A673 (cell line): ENCODE measurements at regions not wholly inside any gene's neighbourhood (a gene's known extent, or its start where the extent isn't known, plus 50 kb on each side); places are given as distances from the start of the nearest gene placed in this dataset.

Experiments
- BruUV-seq: library from RNA; stranded (reverse); fragments of 400-500 nt; replicated peaks from 2 replicates; lab custom pipeline; 2021; lab: Mats Ljungman, UMichigan
- CTCF ChIA-PET: fragments of 300-600 bp; sonication (Branson Sonifier 250); formaldehyde crosslinking; loops from one replicate; lab custom pipeline; 2022; ENCODE audit warnings: antibody characterized with exemption; lab: Charles Lee
- POLR2A ChIA-PET: fragments of 300-600 bp; sonication (Branson Sonifier 250); formaldehyde crosslinking; loops from one replicate; lab custom pipeline; 2022; ENCODE audit warnings: antibody characterized with exemption; ENCODE audit not compliant: low non-redundant PET; lab: Charles Lee
- DNase-seq: peaks from one replicate; pipeline ENCODE4 v3.0.0-alpha.2; 2015; ENCODE audit warnings: low spot score
- H3K27ac ChIP-seq: fragments of 200-600 bp; sonication (generic); 2 replicates; pipeline ENCODE4 v1.5.1; 2016; ENCODE audit warnings: mixed run types, low read depth, mild to moderate bottlenecking, mixed read lengths, antibody characterized with exemption, low read length; ENCODE audit not compliant: poor library complexity, severe bottlenecking
- H3K27me3 ChIP-seq: fragments of 200-600 bp; sonication (generic); replicated peaks from 2 replicates; pipeline ENCODE4 v1.6.1; 2017; ENCODE audit warnings: mixed run types, low read depth, mild to moderate bottlenecking, mixed read lengths, antibody characterized with exemption, low read length; ENCODE audit not compliant: insufficient read depth, poor library complexity
- H3K36me3 ChIP-seq: fragments of 200-600 bp; sonication (generic); 2 replicates; pipeline ENCODE4 v1.6.1; 2016; ENCODE audit warnings: mixed run types, mild to moderate bottlenecking, mixed read lengths, antibody characterized with exemption, low read length; ENCODE audit not compliant: insufficient read depth, poor library complexity, severe bottlenecking
- H3K4me1 ChIP-seq: fragments of 200-600 bp; sonication (generic); 2 replicates; pipeline ENCODE4 v1.6.1; 2017; ENCODE audit warnings: mixed run types, mild to moderate bottlenecking, mixed read lengths, antibody characterized with exemption, low read length; ENCODE audit not compliant: insufficient read depth, poor library complexity, severe bottlenecking
- H3K4me3 ChIP-seq: fragments of 200-600 bp; sonication (generic); 2 replicates; pipeline ENCODE4 v1.5.1; 2016; ENCODE audit warnings: low read depth, mixed run types, mild to moderate bottlenecking, mixed read lengths, low read length; ENCODE audit not compliant: poor library complexity, severe bottlenecking
- H3K9me3 ChIP-seq: fragments of 200-600 bp; sonication (generic); 2 replicates; pipeline ENCODE4 v1.6.1; 2016; ENCODE audit warnings: mixed run types, low read depth, mild to moderate bottlenecking, mixed read lengths, antibody characterized with exemption, low read length; ENCODE audit not compliant: poor library complexity, severe bottlenecking
- EZH2 ChIP-seq: fragments of 200-600 bp; sonication (generic); IDR thresholded peaks from 2 replicates; pipeline ENCODE4 v1.6.1; 2017; ENCODE audit warnings: borderline replicate concordance, low read depth, mild to moderate bottlenecking, mixed read lengths, antibody characterized with exemption, low read length; ENCODE audit not compliant: poor library complexity, severe bottlenecking
- intact Hi-C: fragments of 100-400 bp; cut with micrococcal nuclease; formaldehyde crosslinking; loops from one replicate; pipeline ENCODE4 v1.10.0; 2022; ENCODE audit not compliant: unreplicated experiment
- TF ChIP-seq, protein P1 (sequence below): fragments of 300-800, 200-600 bp; sonication (generic); conservative IDR thresholded peaks from 2 replicates; pipeline ENCODE4 v1.5.1; 2017; ENCODE audit warnings: low read depth, mild to moderate bottlenecking, antibody characterized with exemption, low read length, moderate library complexity, mixed read lengths

DNA sequence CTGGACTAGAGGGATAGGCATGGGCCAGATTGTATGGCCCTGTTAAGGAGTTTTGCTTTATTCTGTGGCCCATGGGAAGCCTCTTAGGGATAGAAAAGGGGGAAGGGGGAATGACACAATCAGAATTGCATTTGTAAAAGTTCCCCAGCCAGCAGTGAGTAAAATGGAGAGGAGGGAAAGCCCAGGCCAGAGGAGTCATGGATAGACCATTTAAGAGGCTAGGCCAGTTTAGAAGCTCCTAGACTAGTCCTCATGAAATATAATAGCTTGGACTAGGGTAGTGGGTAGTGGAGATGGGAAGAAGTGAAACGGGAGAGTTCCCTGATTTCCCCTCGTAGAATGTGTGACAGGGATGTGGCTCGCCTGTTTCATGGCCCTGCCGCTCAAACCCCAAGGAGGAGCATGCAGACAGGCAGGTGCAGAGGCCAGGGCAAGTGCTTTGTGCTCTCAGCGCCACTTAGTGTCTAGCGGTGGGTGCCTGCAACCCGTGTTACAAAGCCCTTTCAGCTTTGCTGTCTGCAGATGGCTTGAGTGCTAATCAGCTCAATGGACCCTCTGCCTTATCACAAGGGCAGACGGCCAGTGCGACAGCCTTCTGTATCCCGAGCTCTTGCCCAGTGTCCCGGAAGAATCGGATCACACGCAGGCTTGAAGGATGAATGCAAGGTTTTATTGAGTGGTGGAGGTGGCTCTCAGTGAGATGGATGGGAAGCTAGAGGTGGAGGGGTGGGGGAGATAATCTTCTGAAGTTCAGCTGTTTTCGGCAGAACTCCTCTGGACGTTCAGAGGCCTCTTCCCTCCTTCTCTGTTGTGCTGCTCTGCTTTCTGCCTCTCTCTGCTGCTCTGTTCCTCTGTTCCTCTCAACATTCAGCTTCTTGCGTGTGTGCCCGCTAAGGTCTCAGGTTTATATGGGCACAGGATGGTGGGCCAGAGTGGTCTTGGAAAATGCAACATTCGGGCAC, 141.1 kb downstream of the CEP57L1 start:
- no peak overlapping the region for H3K4me3 ChIP-seq
- ChIA-PET POLR2A (no interaction called here), CTCF (no interaction called here)
- intact Hi-C loops = no loop called here
- H3K4me1 ChIP-seq = no peaks in the 10 kb centered on the region
- no peak for DNase-seq
- no peak overlapping the region for H3K27ac ChIP-seq
- TF ChIP-seq, protein P1, sequence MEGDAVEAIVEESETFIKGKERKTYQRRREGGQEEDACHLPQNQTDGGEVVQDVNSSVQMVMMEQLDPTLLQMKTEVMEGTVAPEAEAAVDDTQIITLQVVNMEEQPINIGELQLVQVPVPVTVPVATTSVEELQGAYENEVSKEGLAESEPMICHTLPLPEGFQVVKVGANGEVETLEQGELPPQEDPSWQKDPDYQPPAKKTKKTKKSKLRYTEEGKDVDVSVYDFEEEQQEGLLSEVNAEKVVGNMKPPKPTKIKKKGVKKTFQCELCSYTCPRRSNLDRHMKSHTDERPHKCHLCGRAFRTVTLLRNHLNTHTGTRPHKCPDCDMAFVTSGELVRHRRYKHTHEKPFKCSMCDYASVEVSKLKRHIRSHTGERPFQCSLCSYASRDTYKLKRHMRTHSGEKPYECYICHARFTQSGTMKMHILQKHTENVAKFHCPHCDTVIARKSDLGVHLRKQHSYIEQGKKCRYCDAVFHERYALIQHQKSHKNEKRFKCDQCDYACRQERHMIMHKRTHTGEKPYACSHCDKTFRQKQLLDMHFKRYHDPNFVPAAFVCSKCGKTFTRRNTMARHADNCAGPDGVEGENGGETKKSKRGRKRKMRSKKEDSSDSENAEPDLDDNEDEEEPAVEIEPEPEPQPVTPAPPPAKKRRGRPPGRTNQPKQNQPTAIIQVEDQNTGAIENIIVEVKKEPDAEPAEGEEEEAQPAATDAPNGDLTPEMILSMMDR = no peak
- no peak for TF ChIP-seq EZH2
- H3K9me3 ChIP-seq = no peaks in the 10 kb centered on the region
- H3K27me3 ChIP-seq = no peaks in the 10 kb centered on the region
- no peaks in the 10 kb centered on the region for H3K36me3 ChIP-seq
- no TSS peak for BruUV-seq

DNA sequence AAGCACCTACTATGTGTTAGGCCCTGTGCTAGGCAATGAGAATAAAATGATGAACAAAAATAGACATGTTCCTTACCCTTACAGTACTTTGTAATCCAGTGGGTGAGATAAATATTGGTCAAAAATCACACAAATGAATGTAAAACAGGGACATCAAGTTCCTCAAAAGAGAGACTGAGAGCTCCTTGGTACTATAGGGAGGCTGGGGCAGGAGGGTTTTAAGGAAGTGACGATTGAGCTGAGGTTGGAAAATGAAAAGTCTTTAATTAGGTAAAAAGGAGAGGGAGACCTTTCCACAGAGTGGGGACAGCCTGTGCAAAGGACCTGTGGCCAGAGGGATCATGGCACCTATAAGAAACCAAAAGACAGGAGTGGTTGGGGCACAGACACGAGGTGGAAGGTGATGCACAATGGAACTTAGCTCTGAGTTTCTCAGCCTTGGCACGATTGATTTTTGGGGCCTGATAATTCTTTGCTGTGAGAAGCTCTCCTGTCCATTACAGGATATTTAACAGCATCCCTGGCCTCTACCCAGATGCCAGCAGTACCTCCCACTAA, 140.3 kb downstream of the CEP57L1 start:
- Histone ChIP-seq H3K4me1 (no peaks in the 10 kb centered on the region), H3K4me3 (no peak overlapping the region), H3K27me3 (no peaks in the 10 kb centered on the region), H3K27ac (no peak overlapping the region), H3K9me3 (no peaks in the 10 kb centered on the region), H3K36me3 (no peaks in the 10 kb centered on the region)
- POLR2A ChIA-PET = no interaction called here
- no peak for DNase-seq
- CTCF ChIA-PET = no interaction called here
- TF ChIP-seq, protein P1 = no peak
- no peak for TF ChIP-seq EZH2
- intact Hi-C loops = no loop called here
- BruUV-seq = no TSS peak

DNA sequence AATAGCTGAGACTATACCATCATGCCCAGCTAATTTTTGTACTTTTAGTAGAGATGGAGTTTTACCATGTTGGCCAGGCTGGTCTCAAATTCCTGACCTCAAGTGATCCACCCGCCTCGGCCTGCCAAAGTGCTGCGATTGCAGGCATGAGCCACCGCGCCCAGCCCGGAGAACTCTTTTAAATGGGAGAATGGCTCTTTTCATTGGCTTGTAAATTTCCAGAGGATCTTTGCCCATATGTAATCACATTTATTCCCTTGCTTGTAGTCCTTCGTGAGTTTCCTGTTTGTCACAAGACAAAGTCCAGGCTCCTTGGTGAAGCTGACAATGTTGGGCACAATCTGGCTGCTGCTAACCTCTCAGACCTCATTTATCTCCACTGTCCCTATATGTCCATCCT, 135.1 kb downstream of the CEP57L1 start:
- POLR2A ChIA-PET = no interaction called here
- Histone ChIP-seq H3K27me3 (no peaks in the 10 kb centered on the region), H3K4me3 (no peak overlapping the region), H3K9me3 (no peaks in the 10 kb centered on the region), H3K4me1 (no peaks in the 10 kb centered on the region), H3K36me3 (no peaks in the 10 kb centered on the region), H3K27ac (no peak overlapping the region)
- TF ChIP-seq EZH2 = no peak
- TF ChIP-seq, protein P1 = no peak
- intact Hi-C loops = no loop called here
- DNase-seq = no peak
- BruUV-seq = no TSS peak
- CTCF ChIA-PET = no interaction called here
